Right renal cortex interstitium (tissue), 3 donors: ENCODE measurements at regions not wholly inside any gene's neighbourhood (a gene's known extent, or its start where the extent isn't known, plus 50 kb on each side); places are given as distances from the start of the nearest gene placed in this dataset.
A peak's percentile ranks its signal among the peaks of the same experiment; 100 is the strongest.

Source experiments
- DNase-seq, 3 donors: peaks; one replicate each; pipeline ENCODE4 v3.0.0-alpha.2; 2013; ENCODE audit warnings: low read depth in 3 of 3, low spot score in 2 of 3

GRCh38 chr21:17441370-17441769, 71.5 kb upstream of the CXADR start:
- DNase-seq, result no peak

GRCh38 chr21:17442165-17442564, 70.7 kb upstream of the CXADR start:
- no peak for DNase-seq

- no peak for DNase-seq
These were observed 68.0 kb upstream of the CXADR start for GRCh38 chr21:17444828-17445227.

- DNase-seq, result no peak
These were observed 66.1 kb upstream of the CXADR start for GRCh38 chr21:17446737-17447136.

- no peak for DNase-seq
These were observed 63.1 kb upstream of the CXADR start for GRCh38 chr21:17449701-17450100.

- DNase-seq, result no peak
These were observed 61.4 kb upstream of the CXADR start for GRCh38 chr21:17451364-17451891.

- DNase-seq, result peak in 2 of 3 donors; percentile 27 to 39
These were observed 58.4 kb upstream of the CXADR start for GRCh38 chr21:17454315-17455027.

- no peak for DNase-seq
These were observed 57.9 kb upstream of the CXADR start for GRCh38 chr21:17455028-17455353.

- DNase-seq, result no peak
These were observed 57.4 kb upstream of the CXADR start for GRCh38 chr21:17455451-17455850.

- no peak for DNase-seq
These were observed 54.6 kb upstream of the CXADR start for GRCh38 chr21:17458279-17458678.

- no peak for DNase-seq
These were observed 52.7 kb upstream of the CXADR start for GRCh38 chr21:17460094-17460493.

GRCh38 chr21:17461014-17461413, 51.8 kb upstream of the CXADR start:
- no peak for DNase-seq

- no peak for DNase-seq
These were observed 51.3 kb upstream of the CXADR start for GRCh38 chr21:17461582-17461981.

GRCh38 chr21:17462276-17462981, 50.4 kb upstream of the CXADR start:
- DNase-seq, result no peak
